ENCODE measurements at regions not wholly inside any gene's neighbourhood (a gene's known extent, or its start where the extent isn't known, plus 50 kb on each side); places are given as distances from the start of the nearest gene placed in this dataset.
"Not testable (repeated sequence)": the region's sequence is repeated elsewhere in the genome, so short reads cannot be mapped to it uniquely, and the experiment has no call there.

DNA sequence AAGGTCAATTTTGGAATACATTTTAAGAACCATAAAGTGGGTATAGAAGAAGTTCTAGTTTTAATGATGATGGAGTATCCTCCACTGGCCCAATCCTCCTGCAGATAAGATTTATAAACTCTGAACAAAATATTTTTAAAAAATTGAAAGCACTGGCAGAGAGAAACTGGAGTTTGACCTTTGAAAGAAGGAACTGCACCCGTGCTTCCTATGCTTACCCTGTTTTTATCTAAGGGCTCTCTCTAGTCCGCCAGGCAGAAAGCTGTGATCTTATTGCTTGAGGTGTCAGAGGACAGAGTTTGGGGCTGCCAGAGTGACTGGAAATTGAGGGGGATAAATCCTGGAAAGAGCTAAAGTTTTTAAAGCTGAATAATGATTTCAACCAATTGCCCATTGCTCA lies 282.6 kb downstream of the BCL2L11 start:
- TF ChIP-seq, protein P1, sequence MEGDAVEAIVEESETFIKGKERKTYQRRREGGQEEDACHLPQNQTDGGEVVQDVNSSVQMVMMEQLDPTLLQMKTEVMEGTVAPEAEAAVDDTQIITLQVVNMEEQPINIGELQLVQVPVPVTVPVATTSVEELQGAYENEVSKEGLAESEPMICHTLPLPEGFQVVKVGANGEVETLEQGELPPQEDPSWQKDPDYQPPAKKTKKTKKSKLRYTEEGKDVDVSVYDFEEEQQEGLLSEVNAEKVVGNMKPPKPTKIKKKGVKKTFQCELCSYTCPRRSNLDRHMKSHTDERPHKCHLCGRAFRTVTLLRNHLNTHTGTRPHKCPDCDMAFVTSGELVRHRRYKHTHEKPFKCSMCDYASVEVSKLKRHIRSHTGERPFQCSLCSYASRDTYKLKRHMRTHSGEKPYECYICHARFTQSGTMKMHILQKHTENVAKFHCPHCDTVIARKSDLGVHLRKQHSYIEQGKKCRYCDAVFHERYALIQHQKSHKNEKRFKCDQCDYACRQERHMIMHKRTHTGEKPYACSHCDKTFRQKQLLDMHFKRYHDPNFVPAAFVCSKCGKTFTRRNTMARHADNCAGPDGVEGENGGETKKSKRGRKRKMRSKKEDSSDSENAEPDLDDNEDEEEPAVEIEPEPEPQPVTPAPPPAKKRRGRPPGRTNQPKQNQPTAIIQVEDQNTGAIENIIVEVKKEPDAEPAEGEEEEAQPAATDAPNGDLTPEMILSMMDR (conservative IDR thresholded peaks at IDR 0.05; ENCODE audit: low read depth, low read length): not testable (repeated sequence)
- not testable (repeated sequence) for TF ChIP-seq EZH2 (IDR thresholded peaks at IDR 0.05; ENCODE audit: low read length, unreplicated experiment)

Measured in PC-3 (cell line).